GM23248 (cell line): ENCODE measurements at regions not wholly inside any gene's neighbourhood (a gene's known extent, or its start where the extent isn't known, plus 50 kb on each side); places are given as distances from the start of the nearest gene placed in this dataset.

Source experiments
- EZH2 ChIP-seq: fragments of 200-600 bp; sonication (generic); IDR thresholded peaks from 2 replicates; pipeline ENCODE4 v1.6.1; 2018; ENCODE audit warnings: antibody characterized with exemption, mild to moderate bottlenecking; ENCODE audit not compliant: insufficient read depth, poor library complexity, severe bottlenecking
- EZH2phosphoT487 ChIP-seq: fragments of 200-600 bp; sonication (generic); IDR thresholded peaks from 2 replicates; pipeline ENCODE4 v1.6.1; 2018; ENCODE audit warnings: antibody characterized with exemption, moderate library complexity, mild to moderate bottlenecking, low read depth; ENCODE audit not compliant: insufficient read depth

DNA sequence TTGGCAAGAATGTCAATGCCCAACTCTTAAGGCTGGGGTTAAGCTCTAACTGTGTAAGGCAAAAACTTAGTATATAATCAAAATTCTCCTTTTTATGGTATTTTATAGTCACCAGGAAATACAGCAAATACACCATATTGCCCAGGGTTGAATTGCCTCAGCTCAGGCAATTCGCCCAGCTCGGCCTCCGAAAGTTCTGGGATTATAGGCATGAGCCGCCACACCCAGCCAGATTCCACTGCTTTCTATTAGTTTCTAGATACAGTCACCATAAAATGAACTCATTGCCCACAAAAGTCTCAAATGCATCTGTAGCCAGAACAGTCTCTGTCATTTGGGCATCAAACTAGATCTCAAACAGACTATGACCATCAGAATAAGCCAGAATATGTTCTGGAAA is 238.7 kb upstream of the TOX3 start:
- TF ChIP-seq EZH2phosphoT487: no peak
- no peak for TF ChIP-seq EZH2
